DND-41 (cell line): ENCODE measurements at regions not wholly inside any gene's neighbourhood (a gene's known extent, or its start where the extent isn't known, plus 50 kb on each side); places are given as distances from the start of the nearest gene placed in this dataset.

Source experiments
- ATAC-seq: fragments of 200-7000 bp; cut with Tn5 transposase; 3 replicates; pipeline ENCODE4 v1.9.1; 2021; ENCODE audit warnings: low read depth; ENCODE audit not compliant: insufficient read depth
- DNase-seq: peaks from one replicate; pipeline ENCODE4 v3.0.0-alpha.2; 2020
- H2AFZ ChIP-seq: 2 replicates; pipeline ENCODE4 v1.6.0; 2012; ENCODE audit warnings: low read depth, low read length
- H3K27ac ChIP-seq: 2 replicates; pipeline ENCODE4 v1.5.1; 2012; ENCODE audit warnings: low read length, inconsistent platforms
- H3K27me3 ChIP-seq: fragments of 200-600 bp; sonication (generic); 2 replicates; pipeline ENCODE4 v1.6.0; 2012; ENCODE audit warnings: low read length, mild to moderate bottlenecking, inconsistent platforms; ENCODE audit not compliant: insufficient read depth, poor library complexity
- H3K36me3 ChIP-seq: 2 replicates; pipeline ENCODE4 v1.5.1; 2012; ENCODE audit warnings: low read length, inconsistent platforms; ENCODE audit not compliant: insufficient read depth
- H3K4me1 ChIP-seq: 2 replicates; pipeline ENCODE4 v1.5.1; 2012; ENCODE audit warnings: mild to moderate bottlenecking, low read length; ENCODE audit not compliant: insufficient read depth
- H3K4me2 ChIP-seq: 2 replicates; pipeline ENCODE4 v1.6.0; 2012; ENCODE audit warnings: mild to moderate bottlenecking, moderate library complexity, low read length, inconsistent platforms; ENCODE audit not compliant: insufficient read depth
- H3K4me3 ChIP-seq, 2 experiments: fragments of 200-600 bp in 1 of 2; shearing (Covaris generic) in 1 of 2; 2 replicates each; pipeline ENCODE4 v1.5.1; 2012 to 2016; ENCODE audit warnings: inconsistent platforms in 2 of 2, low read length in 2 of 2, mild to moderate bottlenecking in 2 of 2, low read depth in 1 of 2, moderate library complexity in 1 of 2
- H3K79me2 ChIP-seq: 2 replicates; pipeline ENCODE4 v1.6.0; 2012; ENCODE audit warnings: low read length, inconsistent platforms; ENCODE audit not compliant: insufficient read depth
- H3K9ac ChIP-seq: 2 replicates; pipeline ENCODE4 v1.6.0; 2012; ENCODE audit warnings: low read depth, mild to moderate bottlenecking, inconsistent platforms, low read length, moderate library complexity
- H3K9me3 ChIP-seq: 2 replicates; pipeline ENCODE4 v1.5.1; 2012; ENCODE audit warnings: low read length, moderate library complexity, mild to moderate bottlenecking, inconsistent platforms; ENCODE audit not compliant: insufficient read depth, severe bottlenecking
- H4K20me1 ChIP-seq: 2 replicates; pipeline ENCODE4 v1.6.0; 2012; ENCODE audit warnings: low read length; ENCODE audit not compliant: insufficient read depth
- EZH2 ChIP-seq: IDR thresholded peaks from 3 replicates; pipeline ENCODE4 v1.6.1; 2012; ENCODE audit warnings: borderline replicate concordance, low read depth, mild to moderate bottlenecking, moderate library complexity, low read length, inconsistent platforms; ENCODE audit not compliant: severe bottlenecking
- TF ChIP-seq, protein P1 (sequence below): IDR thresholded peaks from 2 replicates; pipeline ENCODE4 v1.5.1; 2012; ENCODE audit warnings: borderline replicate concordance, low read length, moderate library complexity, mild to moderate bottlenecking; ENCODE audit not compliant: poor library complexity, severe bottlenecking; ENCODE audit errors: extremely low read depth

DNA sequence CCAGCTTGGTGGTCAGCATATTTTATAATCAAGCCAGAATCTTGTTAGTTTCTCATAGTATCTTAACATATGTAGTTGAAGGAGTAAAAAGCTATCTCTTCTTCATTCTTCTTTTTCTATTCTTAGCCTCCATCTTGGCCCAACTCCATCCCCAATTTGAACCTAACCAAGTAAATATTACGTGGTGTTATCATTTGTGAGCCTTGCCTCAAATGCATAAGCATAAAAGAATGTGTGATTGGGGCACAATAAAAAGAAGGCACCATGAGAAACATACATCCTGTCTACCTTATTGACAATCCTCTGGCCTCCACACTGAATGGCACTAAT lies 181.4 kb upstream of the BMP4 start:
- H4K20me1 ChIP-seq = no peaks in the 10 kb centered on the region
- H3K4me1 ChIP-seq = no peaks in the 10 kb centered on the region
- no peak for DNase-seq
- H3K9me3 ChIP-seq = no peaks in the 10 kb centered on the region
- no peak overlapping the region for H3K4me3 ChIP-seq
- H3K36me3 ChIP-seq = no peaks in the 10 kb centered on the region
- TF ChIP-seq, protein P1, sequence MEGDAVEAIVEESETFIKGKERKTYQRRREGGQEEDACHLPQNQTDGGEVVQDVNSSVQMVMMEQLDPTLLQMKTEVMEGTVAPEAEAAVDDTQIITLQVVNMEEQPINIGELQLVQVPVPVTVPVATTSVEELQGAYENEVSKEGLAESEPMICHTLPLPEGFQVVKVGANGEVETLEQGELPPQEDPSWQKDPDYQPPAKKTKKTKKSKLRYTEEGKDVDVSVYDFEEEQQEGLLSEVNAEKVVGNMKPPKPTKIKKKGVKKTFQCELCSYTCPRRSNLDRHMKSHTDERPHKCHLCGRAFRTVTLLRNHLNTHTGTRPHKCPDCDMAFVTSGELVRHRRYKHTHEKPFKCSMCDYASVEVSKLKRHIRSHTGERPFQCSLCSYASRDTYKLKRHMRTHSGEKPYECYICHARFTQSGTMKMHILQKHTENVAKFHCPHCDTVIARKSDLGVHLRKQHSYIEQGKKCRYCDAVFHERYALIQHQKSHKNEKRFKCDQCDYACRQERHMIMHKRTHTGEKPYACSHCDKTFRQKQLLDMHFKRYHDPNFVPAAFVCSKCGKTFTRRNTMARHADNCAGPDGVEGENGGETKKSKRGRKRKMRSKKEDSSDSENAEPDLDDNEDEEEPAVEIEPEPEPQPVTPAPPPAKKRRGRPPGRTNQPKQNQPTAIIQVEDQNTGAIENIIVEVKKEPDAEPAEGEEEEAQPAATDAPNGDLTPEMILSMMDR = no peak
- no peak for TF ChIP-seq EZH2
- no peaks in the 10 kb centered on the region for H3K27me3 ChIP-seq
- no peaks in the 10 kb centered on the region for H3K79me2 ChIP-seq
- H3K9ac ChIP-seq = no peak overlapping the region
- no peak overlapping the region for H3K4me2 ChIP-seq
- H2AFZ ChIP-seq = no peak overlapping the region
- no peak for ATAC-seq
- H3K27ac ChIP-seq = no peak overlapping the region

DNA sequence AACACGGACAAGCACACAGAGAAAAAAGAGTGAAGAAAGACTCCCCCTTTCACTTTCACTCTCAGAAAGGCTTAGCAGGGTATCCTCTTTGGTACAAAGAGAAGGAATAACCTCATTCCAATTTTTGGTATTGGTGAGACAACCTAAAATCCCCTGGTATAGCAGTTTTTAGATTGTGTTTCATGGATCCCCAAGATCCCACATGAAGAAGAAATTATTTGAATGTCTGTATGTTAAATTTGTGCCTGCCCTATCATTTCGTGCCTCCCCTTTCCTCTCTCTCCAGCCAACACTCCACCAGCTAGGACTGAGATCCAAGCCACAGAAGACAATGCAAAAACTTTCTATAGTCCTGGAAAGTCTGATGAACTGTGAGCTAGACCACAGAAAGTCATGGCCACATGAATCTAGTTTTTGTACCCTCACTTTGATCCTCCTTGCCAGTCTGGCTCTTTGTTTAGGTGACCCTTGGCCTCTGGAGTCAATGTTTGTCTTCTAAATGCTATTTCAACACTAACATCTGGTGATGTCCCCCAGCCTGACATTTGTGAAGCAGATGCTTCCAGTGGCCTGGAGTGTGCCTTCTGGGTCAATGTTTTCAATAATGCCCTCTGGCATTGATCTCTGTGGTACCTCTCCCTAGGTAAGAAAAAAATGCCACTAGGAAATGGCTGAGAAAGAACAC lies 181.9 kb upstream of the BMP4 start:
- Histone ChIP-seq H2AFZ (no peak overlapping the region), H3K27me3 (no peaks in the 10 kb centered on the region), H3K4me3 (no peak overlapping the region), H3K4me1 (no peaks in the 10 kb centered on the region), H3K9me3 (no peaks in the 10 kb centered on the region), H3K9ac (no peak overlapping the region), H3K79me2 (no peaks in the 10 kb centered on the region), H3K4me2 (no peak overlapping the region), H3K27ac (no peak overlapping the region), H4K20me1 (no peaks in the 10 kb centered on the region), H3K36me3 (no peaks in the 10 kb centered on the region)
- no peak for TF ChIP-seq EZH2
- TF ChIP-seq, protein P1 = no peak
- ATAC-seq (no peak), DNase-seq (no peak)

DNA sequence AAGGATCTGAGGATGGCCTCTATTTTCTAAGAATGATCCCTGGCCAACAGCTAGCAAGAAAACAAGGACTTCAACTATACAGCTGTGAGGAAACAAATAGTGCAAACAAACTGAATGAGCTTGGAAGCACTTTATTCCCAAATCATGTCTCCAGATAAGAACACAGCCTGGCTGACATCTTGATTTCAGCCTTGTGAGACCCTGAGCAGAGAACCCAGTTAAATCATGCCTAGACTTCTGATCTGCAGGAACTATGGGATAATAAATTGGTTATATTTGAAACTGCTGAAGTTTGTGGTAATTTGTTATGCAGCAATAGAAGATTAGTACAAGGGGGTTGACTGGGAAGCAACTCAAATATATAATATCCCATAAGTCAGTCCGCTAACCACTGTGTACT lies 183.9 kb upstream of the BMP4 start:
- DNase-seq (no peak), ATAC-seq (no peak)
- Histone ChIP-seq H3K4me2 (no peak overlapping the region), H3K9ac (no peak overlapping the region), H3K9me3 (no peaks in the 10 kb centered on the region), H4K20me1 (no peaks in the 10 kb centered on the region), H3K27ac (no peak overlapping the region), H3K79me2 (no peaks in the 10 kb centered on the region), H2AFZ (no peak overlapping the region), H3K27me3 (no peaks in the 10 kb centered on the region), H3K4me1 (no peaks in the 10 kb centered on the region), H3K4me3 (no peak overlapping the region), H3K36me3 (no peaks in the 10 kb centered on the region)
- TF ChIP-seq EZH2 = no peak
- TF ChIP-seq, protein P1 = no peak
